HepG2 (cell line): ENCODE measurements at regions not wholly inside any gene's neighbourhood (a gene's known extent, or its start where the extent isn't known, plus 50 kb on each side); places are given as distances from the start of the nearest gene placed in this dataset.

ENCODE experiments used
- ATAC-seq: fragments of 200-7000 bp; cut with Tn5 transposase; 3 replicates; pipeline ENCODE4 v1.9.1; 2020; ENCODE audit warnings: mild to moderate bottlenecking, moderate library complexity
- BruUV-seq: library from RNA; stranded (reverse); fragments of 400-500 nt; replicated peaks from 2 replicates; lab custom pipeline; 2021; lab: Mats Ljungman, UMichigan
- CTCF ChIA-PET: fragments of 300-600 bp; formaldehyde crosslinking; extraction: SDS; loops from one replicate; lab custom pipeline; 2021; ENCODE audit warnings: low total read pairs, inconsistent platforms, low intra/inter-chr PET ratio; lab: Yijun Ruan, JAX
- POLR2A ChIA-PET: fragments of 350-600 bp; sonication (Branson Sonifier 250); formaldehyde crosslinking; loops from one replicate; lab custom pipeline; 2020; ENCODE audit warnings: antibody characterized with exemption, inconsistent platforms; lab: Yijun Ruan, JAX
- DNase-seq: peaks from one replicate; pipeline ENCODE4 v3.0.0-alpha.2; 2015; ENCODE audit warnings: low spot score
- FAIRE-seq: peaks from 3 replicates; lab custom pipeline; 2011; peaks lifted over from hg19 to GRCh38; lab: Jason Lieb, UNC
- H2AFZ ChIP-seq: one replicate; pipeline ENCODE4 v1.6.1; 2011; ENCODE audit warnings: low read length, inconsistent platforms
- H3K27ac ChIP-seq: fragments of 300-600 bp; 3 replicates; pipeline ENCODE4 v1.8.0; 2011; ENCODE audit warnings: mixed run types, mild to moderate bottlenecking, mixed read lengths, low read length, inconsistent platforms; ENCODE audit not compliant: insufficient read depth; ENCODE audit errors: extremely low read length
- H3K27me3 ChIP-seq, 2 experiments: fragments of 200-600 bp in 1 of 2; 2 replicates in 1 of 2; 3 replicates in 1 of 2; pipeline versions ENCODE4 v1.6.0 to v1.8.0; 2011; ENCODE audit warnings: low read length in 2 of 2, mild to moderate bottlenecking in 2 of 2, moderate library complexity in 2 of 2, inconsistent platforms in 1 of 2; ENCODE audit not compliant: insufficient read depth in 2 of 2, control insufficient read depth in 1 of 2
- H3K36me3 ChIP-seq, 2 experiments: fragments of 200-600 bp in 1 of 2; replicated peaks in 1 of 2; 2 replicates in 1 of 2; 3 replicates in 1 of 2; pipeline versions ENCODE4 v1.5.1 to v1.8.0; 2011; ENCODE audit warnings: low read length in 2 of 2, inconsistent platforms in 1 of 2; ENCODE audit not compliant: insufficient read depth in 2 of 2, control insufficient read depth in 1 of 2
- H3K4me1 ChIP-seq: 2 replicates; pipeline ENCODE4 v1.5.1; 2012; ENCODE audit warnings: low read length, inconsistent platforms; ENCODE audit not compliant: insufficient read depth
- H3K4me2 ChIP-seq: 2 replicates; pipeline ENCODE4 v1.6.0; 2011; ENCODE audit warnings: low read depth, low read length, inconsistent platforms
- H3K4me3 ChIP-seq, 3 experiments: fragments of 200-600 bp in 1 of 3; sonication (generic), shearing (Covaris generic) in 1 of 3; replicated peaks in 1 of 3; 2 replicates each; pipeline ENCODE4 v1.5.1; 2011 to 2016; ENCODE audit warnings: low read length in 3 of 3, inconsistent platforms in 2 of 3, low read depth in 2 of 3, mild to moderate bottlenecking in 2 of 3, control low read depth in 1 of 3, mixed read lengths in 1 of 3; ENCODE audit not compliant: insufficient read depth in 1 of 3
- H3K79me2 ChIP-seq: one replicate; pipeline ENCODE4 v1.6.1; 2011; ENCODE audit warnings: low read length, inconsistent platforms; ENCODE audit not compliant: insufficient read depth
- H3K9ac ChIP-seq: 2 replicates; pipeline ENCODE4 v1.6.0; 2011; ENCODE audit warnings: mild to moderate bottlenecking, low read depth, low read length, inconsistent platforms; ENCODE audit not compliant: insufficient read depth
- H3K9me3 ChIP-seq: 2 replicates; pipeline ENCODE4 v1.5.1; 2012; ENCODE audit warnings: mild to moderate bottlenecking, low read length
- H4K20me1 ChIP-seq: 2 replicates; pipeline ENCODE4 v1.6.0; 2011; ENCODE audit warnings: inconsistent platforms, mild to moderate bottlenecking, low read length, moderate library complexity; ENCODE audit not compliant: insufficient read depth
- CCDC6 ChIP-seq: sonication (generic); formaldehyde crosslinking; IDR thresholded peaks from 2 replicates; pipeline ENCODE4 v1.8.1; 2022; ENCODE audit warnings: mild to moderate bottlenecking, missing genetic modification reagents, moderate library complexity
- CTCF ChIP-seq: sonication (generic); formaldehyde crosslinking; IDR thresholded peaks from 2 replicates; pipeline ENCODE4 v1.5.0; 2020; ENCODE audit warnings: mild to moderate bottlenecking, missing genetic modification reagents, moderate library complexity
- HOXA3 ChIP-seq: sonication (generic); formaldehyde crosslinking; IDR thresholded peaks from 2 replicates; pipeline ENCODE4 v1.5.0; 2020; ENCODE audit warnings: missing genetic modification reagents
- MEIS1 ChIP-seq: sonication (generic); formaldehyde crosslinking; IDR thresholded peaks from 2 replicates; pipeline ENCODE4 v1.9.0; 2021; ENCODE audit warnings: mild to moderate bottlenecking, missing genetic modification reagents, moderate library complexity, borderline replicate concordance
- MLLT10 ChIP-seq: sonication (generic); formaldehyde crosslinking; IDR thresholded peaks from 2 replicates; pipeline ENCODE4 v1.4.0; 2020; ENCODE audit warnings: missing genetic modification reagents
- NFKB2 ChIP-seq: sonication (generic); formaldehyde crosslinking; IDR thresholded peaks from 2 replicates; pipeline ENCODE4 v1.4.0; 2020; ENCODE audit warnings: missing genetic modification reagents, borderline replicate concordance
- RARA ChIP-seq: IDR thresholded peaks from 2 replicates; pipeline ENCODE4 v1.6.1; 2016; ENCODE audit warnings: missing genetic modification reagents, missing compliant biosample characterization
- THAP8 ChIP-seq: sonication (generic); formaldehyde crosslinking; IDR thresholded peaks from 2 replicates; pipeline ENCODE4 v1.5.1; 2020; ENCODE audit warnings: missing genetic modification reagents, mild to moderate bottlenecking, borderline replicate concordance
- ZBTB20 ChIP-seq: sonication (generic); formaldehyde crosslinking; IDR thresholded peaks from 2 replicates; pipeline ENCODE4 v1.8.1; 2023; ENCODE audit warnings: missing genetic modification reagents, low read depth, mild to moderate bottlenecking, borderline replicate concordance
- ZKSCAN8 ChIP-seq: IDR thresholded peaks from 2 replicates; pipeline ENCODE4 v1.6.1; 2016; ENCODE audit warnings: borderline replicate concordance, missing genetic modification reagents, missing compliant biosample characterization
- ZMYM2 ChIP-seq: sonication (generic); formaldehyde crosslinking; IDR thresholded peaks from 2 replicates; pipeline ENCODE4 v1.8.0; 2022; ENCODE audit warnings: mild to moderate bottlenecking, missing genetic modification reagents
- ZNF34 ChIP-seq: sonication (generic); formaldehyde crosslinking; IDR thresholded peaks from 2 replicates; pipeline ENCODE4 v1.4.0; 2020; ENCODE audit warnings: mild to moderate bottlenecking, missing genetic modification reagents, borderline replicate concordance
- ZNF615 ChIP-seq: sonication (generic); formaldehyde crosslinking; IDR thresholded peaks from 2 replicates; pipeline ENCODE4 v1.5.0; 2020; ENCODE audit warnings: mild to moderate bottlenecking, missing genetic modification reagents, borderline replicate concordance
- ZNF891 ChIP-seq: sonication (generic); formaldehyde crosslinking; IDR thresholded peaks from 2 replicates; pipeline ENCODE4 v1.5.0; 2020; ENCODE audit warnings: mild to moderate bottlenecking, missing genetic modification reagents
- ZSCAN31 ChIP-seq: sonication (generic); formaldehyde crosslinking; IDR thresholded peaks from 2 replicates; pipeline ENCODE4 v1.5.0; 2020; ENCODE audit warnings: low read depth, mild to moderate bottlenecking, missing genetic modification reagents
- WGBS: methylation state at CpG from one replicate; pipeline ENCODE4 v1.1.6; 2017; ENCODE audit warnings: low lambda C conversion rate; 5-methylcytosine and 5-hydroxymethylcytosine counted together
- in situ Hi-C: cut with HindIII; loops from 2 replicates; pipeline ENCODE4 v1.10.0; 2017; ENCODE audit warnings: low pct_unique_long_range_greater_than_20kb; ENCODE audit not compliant: extremely low pct_ligation_motif_present
- intact Hi-C: fragments of 100-400 bp; cut with micrococcal nuclease; formaldehyde crosslinking; loops from one replicate; pipeline ENCODE4 v1.10.0; 2022; ENCODE audit not compliant: unreplicated experiment

- TF ChIP-seq THAP8 (CRISPR knock-in tag) (no peak), HOXA3 (CRISPR knock-in tag) (no peak), ZMYM2 (no peak)
Measured at GRCh38 chr2:20140321-20141055, 84.4 kb downstream of the SDC1 start (continued).

- in situ Hi-C loops = loop anchor here (5.0 kb wide), 2 partner anchors 33 to 88 kb away; partner anchors contain the start of gene SDC1
- TF ChIP-seq MLLT10 (CRISPR knock-in tag) = no peak
- TF ChIP-seq CTCF = 0 out of 2 replicates have a peak, but pooled peaks have one; percentile 24
- TF ChIP-seq ZNF615 (CRISPR knock-in tag) = no peak
- peak; percentile 63 for TF ChIP-seq RARA (CRISPR knock-in tag)
- TF ChIP-seq MEIS1 (CRISPR knock-in tag) = no peak
- no peak for TF ChIP-seq ZNF34
- no peak for TF ChIP-seq ZBTB20 (CRISPR knock-in tag)
- TF ChIP-seq NFKB2 (CRISPR knock-in tag) = 0 out of 2 replicates have a peak, but pooled peaks have one; percentile 25
- no peak for TF ChIP-seq ZSCAN31
- TF ChIP-seq ZNF891 (CRISPR knock-in tag) = no peak
- no peak for TF ChIP-seq CCDC6 (CRISPR knock-in tag)
- TF ChIP-seq ZKSCAN8 (CRISPR knock-in tag) = no peak
Measured at GRCh38 chr2:20139407-20140172, 85.3 kb downstream of the SDC1 start.

More at GRCh38 chr2:20139407-20140172, 85.3 kb downstream of the SDC1 start:
- peaks cover 66% of the 10 kb centered on the region for H3K4me1 ChIP-seq
- H3K9me3 ChIP-seq = no peaks in the 10 kb centered on the region
- no peaks in the 10 kb centered on the region for H3K36me3 ChIP-seq
- no peak for DNase-seq
- ChIA-PET POLR2A (interaction anchor here (0.6 kb wide), 1 partner anchor 107 kb away, joined by 3 read pairs; no protein-coding TSS in a partner anchor), CTCF (no interaction called here)
- no peak overlapping the region for H2AFZ ChIP-seq
- peak overlapping the region; percentile 36 for H3K4me2 ChIP-seq
- no peak for FAIRE-seq
- no peaks in the 10 kb centered on the region for H4K20me1 ChIP-seq
- no TSS peak for BruUV-seq
- peaks cover 6 to 48% of the 10 kb centered on the region in 2 experiments; a peak in 4 of 5 replicates for H3K27me3 ChIP-seq
- H3K4me3 ChIP-seq = no peak overlapping the region
- no peak overlapping the region for H3K9ac ChIP-seq
- WGBS = 24% methylated on average over 9 of the region's 9 CpGs
- H3K27ac ChIP-seq = no peak overlapping the region
- intact Hi-C loops = loop anchor here (5.0 kb wide), 1 partner anchor 33 kb away; no protein-coding TSS in a partner anchor
- no peaks in the 10 kb centered on the region for H3K79me2 ChIP-seq
- no peak for ATAC-seq
